HS-5 (cell line): ENCODE measurements at regions not wholly inside any gene's neighbourhood (a gene's known extent, or its start where the extent isn't known, plus 50 kb on each side); places are given as distances from the start of the nearest gene placed in this dataset.

Experiments
- DNase-seq: peaks from one replicate; pipeline ENCODE4 v3.0.0-alpha.2; 2012; ENCODE audit warnings: low read depth

DNA sequence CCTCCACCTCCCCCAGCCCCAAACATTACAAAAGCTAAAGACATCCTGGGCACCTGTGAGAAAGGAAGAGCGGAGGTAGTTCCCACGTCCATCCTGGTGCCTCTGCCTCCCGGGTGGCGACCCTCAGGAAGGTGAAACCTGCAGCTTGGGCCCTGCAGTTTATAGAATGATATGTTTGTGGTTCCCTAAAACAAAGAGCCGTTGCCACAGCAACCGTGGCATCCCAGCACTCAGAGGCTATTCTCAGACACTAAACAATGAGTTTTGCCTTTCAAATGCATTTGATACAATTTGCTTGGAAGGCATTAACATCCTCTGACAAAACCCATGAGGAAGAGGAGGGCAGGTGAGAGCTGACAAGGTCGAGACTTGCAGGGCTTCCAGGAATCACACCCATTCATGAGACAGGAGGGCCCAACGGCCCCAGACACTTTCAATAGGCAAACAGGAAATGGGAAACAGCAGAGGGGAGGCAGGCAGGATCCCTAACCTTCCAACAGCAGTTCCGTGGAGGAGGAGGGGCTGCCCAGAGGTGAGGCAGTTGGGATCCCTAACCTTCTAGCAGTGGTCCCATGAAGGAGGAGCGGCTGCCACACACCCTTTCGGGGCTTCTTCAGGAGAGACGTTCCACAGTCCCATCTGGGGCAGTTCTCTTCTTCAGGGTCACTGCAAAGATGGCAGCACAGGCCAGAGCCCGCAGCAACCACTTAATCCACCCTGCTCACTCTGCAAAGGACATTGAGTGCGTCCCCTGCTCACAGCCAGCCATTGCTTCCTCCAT, 379.2 kb downstream of the SHANK2 start:
- no peak for DNase-seq

DNA sequence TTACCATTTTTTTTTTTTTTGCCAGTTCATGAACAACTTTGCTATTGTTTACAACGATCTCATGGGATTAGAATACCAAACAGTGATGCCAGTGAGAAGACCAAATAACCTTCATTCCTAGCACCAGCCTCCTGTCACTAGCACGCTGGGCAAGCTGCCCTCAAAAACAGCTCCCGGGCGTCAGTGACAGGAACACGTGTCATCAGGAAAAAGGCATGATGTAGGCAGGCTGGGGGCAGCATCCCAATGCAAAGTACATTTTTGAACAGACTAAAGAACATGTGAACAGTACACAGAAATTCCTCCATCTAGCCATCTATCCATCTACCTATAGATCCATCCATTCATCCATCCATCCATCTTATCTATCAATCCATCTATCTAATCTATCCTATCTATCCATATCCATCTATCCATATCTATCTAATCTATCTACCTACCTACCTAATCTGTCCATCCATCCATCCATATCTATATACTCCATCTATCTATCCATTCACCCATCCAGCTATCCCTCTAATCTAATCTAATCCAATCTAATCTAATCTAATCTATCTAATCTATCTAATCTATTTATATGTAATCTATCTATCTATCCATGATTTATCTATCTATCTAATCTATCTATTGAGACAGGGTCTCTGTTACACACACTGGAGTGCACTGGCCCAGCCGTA, 378.5 kb downstream of the SHANK2 start:
- DNase-seq: no peak

DNA sequence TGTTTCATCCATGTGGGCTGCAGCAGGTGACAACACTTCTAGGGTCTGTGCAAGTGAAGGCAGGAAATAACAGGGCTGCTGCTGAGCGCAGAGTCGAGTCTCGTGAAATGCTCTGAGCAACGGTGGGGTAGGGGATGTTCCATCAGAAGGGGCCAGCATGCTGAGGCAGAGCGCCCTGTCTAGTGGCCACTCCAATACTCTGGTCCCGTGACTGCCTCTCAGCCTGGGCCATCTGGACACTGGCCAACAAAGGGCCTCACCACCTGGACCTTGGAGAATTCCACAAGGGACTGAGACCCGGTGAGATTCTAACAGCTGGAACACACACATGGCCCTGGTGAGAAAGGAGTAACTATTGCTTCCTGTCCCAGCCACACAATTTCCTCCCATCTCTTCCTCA, 375.7 kb downstream of the SHANK2 start:
- no peak for DNase-seq

DNA sequence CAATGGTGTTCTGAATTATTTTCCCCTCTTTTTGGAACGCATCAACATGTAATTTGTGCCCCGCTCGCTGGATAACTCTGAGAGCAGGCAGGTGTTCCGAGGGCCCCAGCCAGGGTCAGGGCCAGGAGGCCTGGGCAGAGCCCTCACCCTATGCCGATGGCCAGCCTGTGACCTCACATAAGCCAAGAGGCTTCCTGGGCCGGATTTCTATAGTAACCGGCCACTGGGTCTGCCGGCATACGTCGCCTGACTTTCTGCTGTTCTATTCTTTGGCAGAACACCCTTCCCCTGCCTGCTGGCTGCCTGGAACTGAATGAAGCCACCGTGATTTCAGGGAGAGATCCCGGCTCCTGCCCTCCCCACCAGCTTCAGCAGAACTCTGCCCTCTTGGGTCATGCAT, 375.2 kb downstream of the SHANK2 start:
- no peak for DNase-seq

DNA sequence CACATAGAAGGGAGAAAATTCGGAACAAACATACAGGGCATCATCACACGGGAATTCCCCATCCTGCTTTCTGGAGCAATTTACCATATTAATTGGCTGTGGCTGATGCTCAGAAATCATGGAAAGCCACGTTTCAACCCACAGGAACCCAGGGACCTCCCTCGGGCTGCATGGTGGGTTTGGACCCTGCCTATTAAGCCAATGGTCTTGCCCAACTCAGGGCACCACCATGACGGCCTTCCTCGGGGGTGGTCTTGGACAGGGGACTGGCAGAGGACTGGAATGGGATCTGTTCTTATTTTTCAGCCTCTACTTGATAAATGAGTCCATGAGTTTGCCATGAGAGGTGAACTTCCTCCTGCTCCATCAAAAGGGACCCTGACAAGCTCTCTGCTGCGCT, 374.0 kb downstream of the SHANK2 start:
- no peak for DNase-seq

DNA sequence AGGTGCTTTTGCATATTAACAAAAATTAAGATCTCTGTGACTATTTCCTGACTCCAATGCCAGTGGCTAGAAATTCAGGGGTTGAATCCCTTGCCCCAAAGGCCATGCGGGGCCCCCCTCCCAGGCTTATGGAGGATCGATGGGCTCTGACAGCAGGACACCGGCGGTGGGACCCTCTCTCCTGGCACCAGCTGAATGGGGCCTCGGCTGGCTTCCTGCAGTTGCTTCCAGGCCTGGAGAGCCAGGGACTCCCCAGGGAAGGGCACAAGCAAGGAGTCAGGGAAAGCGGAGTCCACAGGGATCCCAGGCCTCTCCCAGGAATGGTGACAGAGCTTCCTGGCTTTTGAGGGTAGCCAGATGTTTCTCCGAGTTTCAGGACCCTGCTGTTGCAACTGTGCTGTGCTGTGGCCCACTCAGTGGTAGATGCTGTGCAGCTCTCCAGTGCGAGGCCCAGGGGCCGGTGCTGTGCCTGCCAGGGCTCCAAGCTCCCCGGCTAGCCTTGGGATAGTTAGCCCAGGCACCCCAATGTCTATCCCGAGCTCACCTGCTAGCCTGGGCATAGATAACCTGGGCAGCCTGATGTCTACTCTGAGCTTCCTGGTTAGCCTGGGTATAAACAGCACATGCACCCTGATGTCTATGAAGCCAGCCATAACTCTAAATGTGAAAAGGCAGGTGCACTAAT, 372.6 kb downstream of the SHANK2 start:
- no peak for DNase-seq

DNA sequence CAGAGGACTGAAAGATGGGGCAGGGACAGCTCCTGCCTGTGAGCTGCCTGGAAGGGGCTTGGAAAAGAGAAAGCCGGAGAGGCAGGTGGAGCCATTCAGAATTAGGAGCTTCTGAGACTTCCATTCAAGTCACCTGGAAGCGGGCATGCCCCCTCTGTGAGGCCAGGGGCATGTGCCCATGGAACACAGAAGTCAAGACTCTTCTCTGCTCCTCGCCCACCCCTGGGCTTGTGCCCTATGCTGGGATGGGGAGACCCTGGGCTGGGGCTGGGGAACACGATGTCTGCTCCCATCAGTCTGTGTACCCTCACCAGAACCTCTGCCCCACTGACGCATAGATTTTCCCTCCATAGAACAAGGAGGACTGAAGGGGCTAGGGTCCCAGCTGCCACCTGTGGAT, 372.0 kb downstream of the SHANK2 start:
- no peak for DNase-seq

DNA sequence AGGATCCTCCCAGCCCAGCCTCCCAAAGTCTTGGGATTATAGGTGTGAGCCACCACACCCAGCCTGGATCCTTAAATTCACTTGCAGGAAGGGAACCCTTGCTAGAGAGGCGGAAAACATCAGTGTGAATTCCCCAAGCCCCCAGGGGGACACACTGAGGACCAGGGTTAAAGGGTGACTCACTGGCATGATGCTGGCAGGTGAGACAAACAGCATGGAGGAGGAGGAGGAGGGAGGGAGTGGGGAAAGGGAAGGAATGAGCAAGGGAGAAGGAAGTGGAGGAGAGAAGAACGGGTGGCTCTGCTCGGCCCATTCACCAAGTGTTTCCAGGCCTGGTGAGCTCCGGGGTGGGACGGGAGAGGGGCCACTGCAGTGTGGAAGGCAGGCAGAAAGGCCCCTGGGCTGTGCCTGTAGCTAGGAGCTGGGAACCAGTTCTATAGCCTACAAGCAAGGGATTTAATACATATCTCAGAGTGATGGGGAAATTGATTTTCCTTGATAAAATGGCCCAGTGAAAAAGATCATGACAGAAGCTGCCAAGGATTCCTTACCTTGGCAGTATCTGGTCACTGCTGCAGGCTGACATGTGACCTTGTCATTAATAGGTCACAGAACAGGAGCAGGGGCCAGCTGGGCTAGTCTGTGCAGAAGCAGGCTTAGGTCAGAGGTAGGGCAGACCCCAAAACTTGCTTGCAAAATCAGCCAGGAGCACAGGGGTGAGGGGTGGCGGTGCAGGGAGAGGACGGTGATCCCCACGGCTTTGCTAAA, 370.2 kb downstream of the SHANK2 start:
- no peak for DNase-seq

DNA sequence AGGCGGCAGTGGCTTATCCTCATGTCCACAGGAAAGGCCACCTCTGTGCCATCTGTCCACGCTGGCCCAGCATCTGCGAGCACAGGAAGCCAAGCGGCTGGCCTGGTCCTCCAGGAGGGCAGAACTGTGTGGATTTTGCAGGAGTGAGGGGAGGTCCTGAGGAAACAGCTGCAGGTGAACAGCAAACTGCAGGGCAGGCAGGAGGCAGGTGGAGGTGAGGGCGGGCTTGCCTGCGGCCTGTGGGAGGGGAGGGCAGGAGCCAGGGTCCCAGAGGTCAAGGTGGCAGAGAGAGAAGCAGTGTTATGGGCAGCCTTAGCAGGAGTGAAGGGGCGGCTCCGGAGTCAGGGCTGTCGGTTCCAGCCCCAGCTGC, 369.7 kb downstream of the SHANK2 start:
- no peak for DNase-seq

DNA sequence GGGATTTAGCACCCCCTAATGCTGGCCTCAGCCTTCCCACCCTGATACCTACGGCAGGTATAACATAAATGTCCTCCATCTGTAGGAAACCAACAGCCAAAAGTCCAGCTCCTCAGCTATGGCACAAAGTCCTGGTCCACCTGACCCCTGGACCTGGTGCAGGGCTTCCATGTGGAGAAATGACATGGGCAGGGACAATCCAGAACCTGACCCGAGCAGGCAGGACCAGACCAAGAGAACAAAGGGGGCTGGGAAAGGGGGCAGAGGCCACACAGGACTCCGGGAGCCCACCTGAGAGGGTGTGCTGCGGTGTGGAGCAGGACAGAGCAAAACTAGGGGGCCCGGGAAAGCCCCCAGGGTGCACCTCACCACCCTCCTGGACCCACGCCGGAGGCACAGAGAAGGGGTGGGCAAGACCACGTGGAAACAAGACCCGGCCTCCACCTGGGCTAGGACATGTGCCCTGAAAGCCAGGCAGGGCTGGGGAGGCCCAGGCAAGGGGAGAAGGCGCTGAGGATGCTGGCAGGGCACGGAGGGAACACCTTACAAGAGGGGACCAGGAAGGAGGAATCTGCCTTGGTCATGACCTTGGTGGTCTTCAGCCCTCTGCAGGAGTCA, 368.9 kb downstream of the SHANK2 start:
- no peak for DNase-seq

DNA sequence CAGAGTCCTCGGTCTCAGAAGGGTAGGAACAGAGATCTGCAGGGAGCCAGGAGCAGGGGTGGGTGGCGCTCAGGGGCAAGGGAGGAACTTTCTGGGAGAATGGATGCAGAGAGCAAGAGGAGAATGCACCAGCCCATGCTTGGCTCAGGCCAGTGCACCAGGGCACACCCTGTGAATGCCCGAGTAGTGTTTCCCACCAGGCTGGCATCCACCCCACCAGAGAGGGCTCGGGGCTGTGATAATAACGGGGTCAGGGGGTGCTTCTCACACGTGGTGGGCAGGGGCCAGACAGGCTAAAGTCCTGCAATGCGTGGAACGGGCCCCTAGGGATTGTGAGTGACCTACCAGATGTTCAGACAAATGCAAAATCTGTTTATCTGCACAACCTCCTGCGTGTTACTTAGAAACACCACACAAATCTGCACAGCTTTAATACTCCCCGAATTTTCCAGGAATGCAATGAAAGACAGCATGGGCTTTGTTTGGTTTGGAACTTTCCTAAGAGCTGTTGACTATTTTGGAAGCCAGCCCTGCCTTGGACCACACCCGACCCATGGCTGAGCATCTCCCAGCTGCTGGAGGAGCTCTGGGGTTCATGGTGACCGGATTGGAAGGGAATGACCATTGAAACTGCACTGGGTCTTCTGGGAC, 368.3 kb downstream of the SHANK2 start:
- no peak for DNase-seq

DNA sequence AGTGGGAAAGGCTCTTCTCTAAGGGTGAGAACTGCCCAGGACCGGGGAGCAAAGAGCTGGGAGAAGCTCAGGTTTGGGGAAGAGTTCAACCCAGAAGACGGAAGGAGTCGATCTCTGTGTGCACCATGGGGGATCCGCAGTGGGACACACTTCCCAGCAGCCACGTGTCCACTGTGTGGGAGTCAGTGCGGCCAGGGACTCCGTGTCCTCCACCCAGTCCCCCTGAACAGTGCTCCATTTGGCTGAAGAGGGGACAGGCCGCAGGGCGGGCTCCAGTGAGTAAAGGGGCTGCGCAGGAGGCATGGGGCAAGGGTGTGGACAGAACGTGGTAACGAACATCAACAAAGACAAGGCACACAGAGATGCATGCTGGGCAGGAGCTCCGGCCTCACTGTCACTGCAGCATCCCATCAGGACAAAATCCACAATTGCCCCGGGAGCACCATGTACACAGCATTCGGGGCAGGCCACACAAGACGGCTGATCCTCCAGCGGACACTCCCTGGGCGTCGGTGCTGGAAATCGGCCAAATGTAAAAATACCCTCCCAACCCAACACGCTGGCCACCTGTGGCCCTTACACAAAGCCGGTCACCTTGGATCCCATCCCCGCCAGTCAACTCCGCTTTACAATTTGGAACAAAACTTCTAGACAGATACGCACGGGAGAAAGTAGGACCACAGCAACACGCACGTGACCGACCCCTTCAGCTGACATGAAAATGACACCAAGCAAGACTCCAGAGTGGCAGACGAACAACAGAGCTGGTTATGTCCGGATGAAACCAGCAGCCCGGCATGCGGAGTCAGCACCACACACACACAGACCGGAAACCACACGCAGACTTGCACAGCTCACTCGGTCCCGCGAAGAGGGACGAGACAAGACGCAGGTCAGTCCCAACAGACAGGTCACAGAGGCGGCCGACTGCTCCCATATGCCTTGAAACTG, 366.8 kb downstream of the SHANK2 start:
- DNase-seq: no peak

DNA sequence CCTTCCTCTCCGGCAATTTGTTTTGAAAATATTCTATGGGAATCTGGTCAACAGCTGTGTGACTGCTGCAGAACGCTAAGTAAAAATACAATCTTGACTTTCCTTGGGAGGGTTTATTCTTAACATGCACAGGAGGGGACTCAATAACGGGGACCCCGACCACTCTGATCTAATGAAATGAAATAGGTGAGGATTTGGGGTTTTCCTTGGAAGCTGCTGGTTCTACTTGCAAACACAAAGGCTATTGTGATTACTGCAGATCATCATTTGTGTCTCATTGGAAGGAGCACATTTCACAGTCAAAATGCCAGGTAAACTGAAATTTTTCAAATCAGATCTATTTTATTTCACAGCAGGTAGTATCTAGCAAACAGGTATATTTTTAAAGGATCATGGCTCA, 366.1 kb downstream of the SHANK2 start:
- no peak for DNase-seq

DNA sequence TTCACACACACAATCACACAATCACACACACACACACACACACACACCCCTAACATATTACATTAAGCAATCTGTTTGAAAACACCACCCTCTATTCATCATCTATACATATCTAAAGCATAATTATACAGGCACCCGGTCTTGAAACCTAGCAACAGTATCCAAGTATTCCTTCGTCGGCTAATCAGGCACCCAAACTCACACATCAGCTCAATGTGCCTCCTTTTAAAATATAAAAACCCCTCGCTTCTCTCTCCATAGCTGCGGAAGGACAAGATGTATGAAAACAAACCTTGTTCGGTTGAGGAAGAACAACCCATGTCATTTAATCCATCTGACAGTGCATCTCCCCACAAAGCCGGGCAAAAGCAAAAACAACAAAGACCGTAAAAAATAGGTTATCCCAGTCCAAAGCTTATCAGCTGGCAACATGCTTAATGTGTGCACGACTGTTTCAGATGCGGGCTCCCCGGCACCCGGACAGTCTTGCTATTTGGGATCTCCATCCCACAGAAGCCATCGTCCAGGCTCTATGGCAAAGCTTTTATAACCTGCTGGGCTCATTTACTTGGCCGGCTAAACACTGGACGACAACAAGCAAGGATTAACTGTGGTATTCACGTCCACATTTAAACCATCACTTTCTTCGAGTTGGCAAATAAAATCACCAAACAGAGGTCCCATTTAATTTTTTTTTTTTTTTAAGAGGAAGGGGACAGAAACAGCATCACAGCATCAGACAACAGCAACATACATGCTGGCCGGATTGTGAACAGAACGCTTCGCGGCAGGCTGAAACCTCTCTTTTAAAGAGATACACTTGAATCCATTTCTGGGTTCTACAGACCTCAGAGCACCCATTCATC, 365.5 kb downstream of the SHANK2 start:
- DNase-seq: no peak

DNA sequence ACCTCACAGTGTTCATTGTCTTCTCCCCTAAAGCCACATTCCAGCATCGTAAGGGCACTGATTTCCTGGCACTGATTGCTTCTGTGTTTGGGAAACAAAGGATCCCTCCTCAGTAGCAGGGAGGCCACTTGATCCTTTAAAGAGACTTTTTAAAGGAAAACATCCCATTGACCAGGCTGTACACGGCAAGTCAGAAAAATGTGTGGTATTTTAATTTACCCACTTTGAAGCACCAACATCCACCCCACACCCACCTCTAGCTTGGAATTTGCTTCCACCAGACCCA, 364.9 kb downstream of the SHANK2 start:
- no peak for DNase-seq

DNA sequence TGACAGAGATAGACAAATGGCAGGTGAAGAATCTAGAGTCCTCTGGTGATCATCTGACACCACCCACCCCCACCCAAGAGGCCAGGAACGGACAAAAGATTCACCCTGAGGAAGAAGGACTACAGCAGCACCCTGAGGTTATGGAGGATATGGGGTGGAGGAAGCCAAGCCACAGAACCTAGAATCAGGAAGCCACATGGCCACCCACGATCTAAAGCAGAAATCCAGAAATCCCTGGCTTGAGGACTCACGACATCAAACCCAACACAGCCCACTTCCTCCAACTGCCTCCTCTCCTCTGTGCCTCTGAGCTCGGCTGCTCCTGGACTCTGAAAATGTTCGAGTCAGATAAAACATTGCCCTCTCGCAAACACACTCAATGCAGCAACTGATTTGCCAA, 364.3 kb downstream of the SHANK2 start:
- no peak for DNase-seq

DNA sequence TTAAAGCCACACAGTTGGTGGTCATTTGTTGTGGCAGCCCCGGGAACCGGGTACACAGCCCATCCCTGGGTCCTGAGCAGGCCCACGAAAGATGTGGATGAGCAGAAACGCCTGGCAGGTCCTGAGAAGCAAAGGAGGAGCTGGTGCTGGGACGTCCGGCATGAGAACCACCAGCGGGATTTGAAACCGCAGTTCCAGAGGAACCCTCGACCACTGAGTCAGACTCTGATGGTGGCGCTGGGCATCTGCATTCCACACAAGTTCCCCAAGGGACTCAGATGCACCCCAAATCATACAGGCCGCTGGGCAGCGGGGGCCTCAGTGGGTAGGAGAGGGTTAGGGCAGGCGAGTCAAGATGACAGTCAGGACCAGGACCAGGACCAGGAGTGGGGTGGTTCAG, 363.0 kb downstream of the SHANK2 start:
- DNase-seq: no peak

DNA sequence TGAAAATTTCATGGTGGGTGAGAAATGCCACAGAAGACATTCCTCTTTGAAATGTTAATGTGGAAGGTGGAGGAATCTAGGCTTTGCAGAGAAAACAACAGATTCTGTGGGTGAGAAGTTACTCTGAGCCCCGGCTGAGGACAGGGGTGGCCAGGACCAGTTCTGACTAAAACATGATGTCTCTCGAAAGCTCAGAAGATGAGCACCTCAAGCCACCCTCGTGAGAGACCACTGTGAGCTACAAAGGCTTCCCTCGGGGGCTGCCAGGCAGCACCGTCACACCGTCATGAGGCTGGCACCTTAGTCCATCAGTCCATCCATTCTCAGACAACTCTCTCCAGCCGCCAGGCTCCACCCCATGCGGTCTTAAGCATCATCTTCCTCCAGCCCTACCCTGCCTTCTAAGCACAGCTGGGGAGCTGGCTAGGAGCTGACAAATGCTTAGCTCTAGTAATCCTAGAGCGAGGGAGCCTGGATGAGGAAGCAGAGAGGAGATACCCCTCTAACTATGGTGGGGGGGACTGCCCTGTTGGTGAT, 360.5 kb downstream of the SHANK2 start:
- DNase-seq: no peak

DNA sequence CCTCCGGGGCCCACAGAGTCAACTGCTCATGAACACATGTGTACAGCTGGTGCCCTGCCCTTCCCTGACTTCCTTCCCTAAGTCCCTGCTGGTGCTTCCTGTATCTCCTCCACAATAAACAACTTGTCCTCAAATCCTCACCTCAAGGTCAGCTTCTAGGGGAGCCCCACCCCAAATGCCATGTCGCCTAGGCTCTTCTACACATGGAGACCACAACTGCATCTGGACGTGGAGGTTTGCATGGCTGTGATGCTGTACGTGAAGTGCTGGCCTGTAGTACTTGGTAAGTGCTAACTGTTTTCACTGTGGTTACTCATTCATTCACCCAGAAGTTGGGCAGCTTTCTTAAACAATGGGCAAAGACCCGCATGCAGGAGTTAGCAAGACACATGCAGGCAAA, 359.5 kb downstream of the SHANK2 start:
- DNase-seq: no peak
